ENCODE measurements at regions not wholly inside any gene's neighbourhood (a gene's known extent, or its start where the extent isn't known, plus 50 kb on each side); places are given as distances from the start of the nearest gene placed in this dataset.
"Not testable (repeated sequence)": the region's sequence is repeated elsewhere in the genome, so short reads cannot be mapped to it uniquely, and the experiment has no call there.

DNA sequence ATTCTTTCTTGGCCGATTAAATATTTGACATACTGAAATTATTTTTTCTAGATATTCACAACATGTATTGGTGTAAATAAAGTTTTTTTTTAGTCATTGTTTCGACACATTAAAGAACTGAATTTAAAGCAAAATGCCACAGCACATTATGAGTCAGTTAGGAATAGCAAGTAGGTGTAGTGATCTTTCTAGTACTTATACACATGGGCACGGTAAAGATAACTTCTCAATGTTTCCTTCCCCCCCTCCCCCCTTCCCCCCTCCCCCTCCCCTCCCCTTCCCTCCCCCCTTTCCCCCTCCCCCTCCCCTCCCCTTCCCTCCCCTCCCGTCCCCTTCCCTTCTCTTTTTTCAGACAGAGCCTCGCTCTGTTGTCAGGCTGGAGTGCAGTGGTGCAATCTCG, 1269.9 kb downstream of the ADGRL3 start:
- no peak for DNase-seq
- no peak for TF ChIP-seq GATA1 (IDR thresholded peaks at IDR 0.05; ENCODE audit: low read depth, low read length)
- no peak for TF ChIP-seq POLR2A (IDR thresholded peaks at IDR 0.05; ENCODE audit: low read length)

DNA sequence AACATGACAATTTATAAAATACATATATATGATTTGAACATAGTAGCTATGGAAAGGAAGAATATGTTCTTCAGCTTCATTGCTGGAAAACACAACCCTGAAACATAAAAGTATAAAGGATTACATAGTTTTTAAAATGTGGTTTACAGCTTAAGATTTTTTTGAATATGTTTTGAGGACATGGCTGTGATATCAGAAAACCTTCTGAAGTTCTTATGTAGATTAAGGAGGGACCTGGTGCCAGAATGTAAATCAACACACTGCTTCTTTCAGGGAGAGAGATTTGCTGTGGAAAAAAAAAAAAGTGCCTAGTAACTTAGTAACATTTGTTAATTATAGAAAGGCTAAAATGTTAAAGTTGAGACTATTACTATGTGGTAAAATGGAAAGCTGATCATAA, 1261.8 kb downstream of the ADGRL3 start:
- TF ChIP-seq GATA1 (IDR thresholded peaks at IDR 0.05; ENCODE audit: low read depth, low read length) (no peak), POLR2A (IDR thresholded peaks at IDR 0.05; ENCODE audit: low read length) (no peak)
- no peak for DNase-seq

DNA sequence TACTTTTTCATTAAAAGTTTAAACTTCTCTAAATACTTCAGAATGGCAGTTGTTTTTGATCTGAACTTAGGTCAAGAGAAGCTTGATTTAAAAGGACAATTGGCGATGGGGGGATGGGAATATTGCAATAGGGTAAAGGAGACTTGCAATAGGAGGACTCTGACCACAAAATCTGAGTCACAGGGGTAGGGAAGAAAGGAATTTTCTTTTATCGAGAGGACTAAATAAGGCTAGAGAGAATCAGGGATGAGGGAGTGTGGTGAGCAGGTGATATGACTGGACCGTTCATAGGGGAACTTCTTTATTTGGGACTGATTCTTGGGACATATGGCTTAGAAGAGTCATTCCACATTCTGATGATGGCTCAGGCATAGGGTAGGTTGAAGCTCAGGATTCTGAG, 1260.2 kb downstream of the ADGRL3 start:
- no peak for DNase-seq
- TF ChIP-seq GATA1 (IDR thresholded peaks at IDR 0.05; ENCODE audit: low read depth, low read length): no peak
- TF ChIP-seq POLR2A (IDR thresholded peaks at IDR 0.05; ENCODE audit: low read length): no peak

DNA sequence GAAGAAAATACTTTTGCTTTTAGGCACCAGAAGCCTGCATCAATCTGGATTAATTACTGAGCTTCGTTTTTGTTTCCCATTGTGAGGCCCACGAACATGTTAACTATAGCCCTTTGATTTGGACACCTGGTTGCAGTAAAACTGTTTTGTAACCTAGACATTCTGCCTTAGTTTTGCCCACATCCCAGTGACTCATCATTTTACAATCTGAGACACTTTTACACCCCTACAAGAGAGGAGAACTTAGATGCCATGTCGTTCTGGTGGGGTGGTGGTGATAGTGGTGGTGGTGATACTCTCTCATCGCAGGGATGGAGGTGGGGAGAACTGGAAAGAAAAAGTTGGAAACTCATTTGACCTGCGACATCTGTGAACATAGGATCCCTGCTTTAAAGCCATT, 1257.2 kb downstream of the ADGRL3 start:
- TF ChIP-seq POLR2A (IDR thresholded peaks at IDR 0.05; ENCODE audit: low read length): no peak
- no peak for TF ChIP-seq GATA1 (IDR thresholded peaks at IDR 0.05; ENCODE audit: low read depth, low read length)
- DNase-seq: no peak

DNA sequence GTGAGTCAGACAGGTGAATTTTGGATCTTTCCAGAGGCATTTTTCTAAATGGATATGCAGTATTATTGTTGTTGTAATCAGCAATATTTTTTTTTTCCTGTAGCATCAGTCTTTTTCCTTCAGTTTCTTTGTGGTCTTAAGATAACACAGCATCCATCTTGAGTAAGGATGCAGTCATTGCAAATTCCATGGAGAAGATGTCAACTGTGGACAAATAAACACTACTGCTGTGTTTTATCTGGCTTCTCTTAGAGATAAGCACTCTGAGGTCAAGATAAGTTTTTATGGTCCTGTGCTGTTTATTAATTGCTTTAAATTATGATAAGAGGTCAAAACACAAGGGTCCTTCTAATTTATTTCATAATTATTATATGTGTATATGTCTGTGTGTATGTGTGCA, 1255.7 kb downstream of the ADGRL3 start:
- TF ChIP-seq GATA1 (IDR thresholded peaks at IDR 0.05; ENCODE audit: low read depth, low read length) (no peak), POLR2A (IDR thresholded peaks at IDR 0.05; ENCODE audit: low read length) (no peak)
- DNase-seq: no peak

DNA sequence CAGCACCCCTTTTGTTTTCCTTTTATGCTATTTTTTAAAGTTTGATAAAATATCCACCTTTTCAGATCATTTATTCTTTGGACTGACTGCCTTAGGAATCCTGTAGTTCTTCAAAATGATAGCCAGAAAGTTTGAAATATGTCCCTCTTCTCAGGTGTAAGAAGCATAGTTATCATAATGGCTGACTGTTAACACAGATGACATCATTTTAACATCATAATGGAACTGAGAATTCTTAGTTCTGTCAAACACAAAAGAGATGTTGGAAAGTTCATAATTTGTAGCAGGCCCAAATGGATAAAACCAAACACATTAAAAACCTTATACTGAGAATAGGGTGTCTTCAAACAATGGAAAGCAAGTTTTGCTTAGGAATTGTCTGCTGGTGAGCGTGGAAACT, 1254.4 kb downstream of the ADGRL3 start:
- no peak for DNase-seq
- TF ChIP-seq POLR2A (IDR thresholded peaks at IDR 0.05; ENCODE audit: low read length) (no peak), GATA1 (IDR thresholded peaks at IDR 0.05; ENCODE audit: low read depth, low read length) (no peak)

DNA sequence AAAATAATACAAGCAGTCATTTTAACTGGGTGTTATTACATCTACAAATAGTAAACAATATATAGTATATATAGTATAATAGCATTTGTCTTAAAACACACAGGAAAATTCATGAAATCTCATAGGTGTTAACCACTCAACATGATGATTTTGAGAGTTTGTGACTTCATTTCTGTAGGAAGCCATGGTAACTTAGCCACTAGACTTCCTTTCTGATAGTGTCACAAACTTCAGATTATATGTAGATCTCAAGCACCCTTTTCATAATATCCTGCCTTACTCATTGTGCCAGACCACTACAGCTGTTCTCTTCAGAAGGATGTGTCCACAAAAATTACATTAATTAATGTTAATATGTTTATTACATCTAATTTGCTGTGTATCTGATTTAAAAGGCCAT, 1250.6 kb downstream of the ADGRL3 start:
- DNase-seq: no peak
- TF ChIP-seq POLR2A (IDR thresholded peaks at IDR 0.05; ENCODE audit: low read length): no peak
- TF ChIP-seq GATA1 (IDR thresholded peaks at IDR 0.05; ENCODE audit: low read depth, low read length): no peak

DNA sequence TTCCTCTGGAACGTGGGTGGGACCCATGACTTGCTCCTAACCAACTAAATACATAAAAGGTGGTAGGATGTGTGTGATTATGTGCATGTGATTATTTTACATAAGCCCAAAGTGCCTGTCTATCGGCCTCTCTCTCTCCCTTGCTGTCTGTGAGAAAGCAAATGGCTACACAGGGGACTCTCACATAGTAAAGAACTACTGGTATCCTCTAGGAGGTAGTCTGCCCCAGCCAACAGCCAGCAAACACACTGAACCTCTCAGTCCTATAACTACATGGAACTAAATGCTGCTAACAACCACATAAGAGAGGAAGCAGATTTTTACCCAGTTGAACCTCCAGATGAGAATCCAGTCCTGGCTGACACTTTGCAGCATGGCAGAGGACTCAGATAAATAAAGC, 1249.4 kb downstream of the ADGRL3 start:
- no peak for TF ChIP-seq GATA1 (IDR thresholded peaks at IDR 0.05; ENCODE audit: low read depth, low read length)
- no peak for TF ChIP-seq POLR2A (IDR thresholded peaks at IDR 0.05; ENCODE audit: low read length)
- no peak for DNase-seq

DNA sequence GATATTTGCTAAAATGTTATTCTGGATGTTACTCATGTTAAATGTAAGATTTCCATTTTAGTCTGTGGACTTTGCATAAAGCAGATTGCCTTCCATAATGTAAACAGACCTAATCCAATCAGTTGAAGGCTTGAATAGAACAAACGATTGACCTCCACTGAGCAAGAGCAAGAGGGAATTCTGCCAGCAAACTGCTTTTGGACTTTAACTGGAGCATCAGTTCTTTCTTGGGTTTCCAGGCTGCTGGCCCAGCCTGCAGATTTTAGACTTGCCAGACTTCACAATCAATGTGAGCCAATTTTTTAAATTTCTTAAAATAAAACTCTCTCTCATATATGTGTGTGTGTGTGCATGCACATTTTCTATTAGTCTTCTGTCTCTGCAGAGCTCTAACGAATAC, 1248.8 kb downstream of the ADGRL3 start:
- TF ChIP-seq POLR2A (IDR thresholded peaks at IDR 0.05; ENCODE audit: low read length) (no peak), GATA1 (IDR thresholded peaks at IDR 0.05; ENCODE audit: low read depth, low read length) (no peak)
- DNase-seq: no peak

DNA sequence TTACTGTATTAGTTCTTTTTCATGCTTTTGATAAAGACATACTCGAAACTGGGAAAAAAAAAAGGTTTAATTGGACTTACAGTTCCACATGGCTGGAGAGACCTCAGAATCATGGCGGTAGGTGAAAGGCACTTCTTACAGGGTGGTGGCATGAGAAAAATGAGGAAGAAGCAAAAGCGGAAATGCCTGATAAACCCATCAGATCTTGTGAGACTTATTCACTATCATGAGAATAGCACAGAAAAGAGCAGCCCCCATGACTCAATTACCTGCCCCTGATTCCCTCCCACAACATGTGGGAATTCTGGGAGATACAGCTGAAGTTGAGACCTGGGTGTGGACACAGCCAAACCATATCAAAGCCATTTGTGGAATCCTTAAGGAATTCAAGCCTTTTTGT, 1238.9 kb downstream of the ADGRL3 start:
- DNase-seq: no peak
- TF ChIP-seq GATA1 (IDR thresholded peaks at IDR 0.05; ENCODE audit: low read depth, low read length) (no peak), POLR2A (IDR thresholded peaks at IDR 0.05; ENCODE audit: low read length) (no peak)

DNA sequence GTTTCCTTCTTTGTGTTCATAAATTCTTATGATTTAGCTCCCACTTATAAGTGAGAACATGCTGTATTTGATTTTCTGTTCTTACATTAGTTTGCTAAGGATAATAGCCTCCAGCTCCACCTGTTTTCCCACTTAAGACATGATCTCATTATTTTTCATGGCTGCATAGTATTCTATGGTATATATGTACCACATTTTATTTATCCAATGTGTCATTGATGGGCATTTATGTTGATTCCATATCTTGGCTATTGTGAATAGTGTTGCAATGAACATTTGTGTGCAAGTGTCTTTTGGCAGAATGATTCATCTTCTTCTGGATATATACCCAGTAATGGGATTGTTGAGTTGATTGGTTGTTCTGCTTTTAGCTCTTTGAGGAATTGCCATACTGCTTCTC, 1234.8 kb downstream of the ADGRL3 start:
- no peak for DNase-seq
- no peak for TF ChIP-seq GATA1 (IDR thresholded peaks at IDR 0.05; ENCODE audit: low read depth, low read length)
- no peak for TF ChIP-seq POLR2A (IDR thresholded peaks at IDR 0.05; ENCODE audit: low read length)

DNA sequence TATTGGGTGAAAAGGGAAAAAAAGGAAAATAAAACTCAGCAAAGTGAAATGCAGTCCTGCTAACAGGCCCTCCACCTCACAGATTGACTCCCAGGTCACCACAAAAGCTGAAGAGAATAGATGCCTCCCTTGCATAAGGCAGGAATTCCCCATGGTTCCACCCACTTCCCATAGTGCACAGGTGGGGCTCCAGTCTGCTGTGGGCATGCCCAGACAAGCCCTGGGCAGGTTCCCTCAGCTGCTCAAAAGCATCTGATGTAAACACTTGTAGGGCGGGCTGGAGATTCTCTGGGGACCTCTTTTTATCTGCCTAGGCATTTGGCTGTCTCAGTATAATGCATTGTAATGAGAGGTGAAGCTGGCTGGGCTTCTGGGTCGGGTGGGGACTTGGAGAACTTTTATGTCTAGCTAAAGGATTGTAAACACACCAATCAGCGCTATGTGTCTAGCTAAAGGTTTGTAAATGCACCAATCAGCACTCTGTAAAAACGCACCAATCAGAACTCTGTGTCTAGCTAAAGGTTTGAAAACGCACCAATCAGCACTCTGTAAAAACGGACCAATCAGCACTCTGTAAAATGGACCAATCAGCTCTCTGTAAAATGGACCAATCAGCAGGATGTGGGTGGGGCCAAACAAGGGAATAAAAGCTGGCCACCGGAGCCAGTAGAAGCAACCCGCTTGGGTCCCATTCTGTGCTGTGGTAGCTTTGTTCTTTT, 1231.5 kb downstream of the ADGRL3 start:
- not testable (repeated sequence) for DNase-seq

DNA sequence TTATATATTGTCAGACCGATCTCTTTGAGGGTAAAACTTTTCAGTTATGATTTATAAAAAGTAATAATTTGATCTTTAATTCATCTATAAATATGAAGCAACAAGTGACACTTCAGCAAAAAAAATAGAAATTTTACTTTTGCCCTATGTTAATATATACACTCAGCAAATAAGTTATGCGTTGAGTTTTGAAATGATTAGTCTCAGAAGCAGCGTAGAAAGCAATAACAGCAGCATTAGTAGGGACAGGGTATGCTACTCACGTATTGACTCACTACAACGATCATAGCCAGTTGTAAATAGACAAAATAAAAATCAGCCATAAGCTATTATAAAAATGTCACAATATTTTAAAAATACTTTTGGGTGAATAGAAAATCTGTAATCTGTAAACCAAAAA, 1229.2 kb downstream of the ADGRL3 start:
- no peak for DNase-seq
- TF ChIP-seq POLR2A (IDR thresholded peaks at IDR 0.05; ENCODE audit: low read length): no peak

DNA sequence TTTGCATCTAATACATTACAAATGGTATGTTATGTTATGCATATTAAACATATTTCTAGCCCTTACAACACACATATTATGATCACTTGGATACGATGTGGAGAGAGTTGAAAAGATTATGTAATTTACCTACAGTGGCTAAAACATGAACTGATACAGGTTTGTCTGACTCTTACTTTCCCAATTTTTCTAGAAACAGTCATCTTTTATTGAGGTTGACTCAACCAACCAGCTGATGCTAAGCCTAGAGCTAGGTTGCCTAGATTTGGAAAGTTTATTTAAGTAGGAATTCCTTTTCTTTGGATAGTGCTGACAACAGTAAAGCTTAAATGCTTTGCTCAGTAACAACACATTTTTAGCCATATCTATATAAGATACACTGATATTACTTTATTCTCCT, 1215.1 kb downstream of the ADGRL3 start:
- no peak for DNase-seq
- no peak for TF ChIP-seq GATA1 (IDR thresholded peaks at IDR 0.05; ENCODE audit: low read depth, low read length)
- TF ChIP-seq POLR2A (IDR thresholded peaks at IDR 0.05; ENCODE audit: low read length): no peak

DNA sequence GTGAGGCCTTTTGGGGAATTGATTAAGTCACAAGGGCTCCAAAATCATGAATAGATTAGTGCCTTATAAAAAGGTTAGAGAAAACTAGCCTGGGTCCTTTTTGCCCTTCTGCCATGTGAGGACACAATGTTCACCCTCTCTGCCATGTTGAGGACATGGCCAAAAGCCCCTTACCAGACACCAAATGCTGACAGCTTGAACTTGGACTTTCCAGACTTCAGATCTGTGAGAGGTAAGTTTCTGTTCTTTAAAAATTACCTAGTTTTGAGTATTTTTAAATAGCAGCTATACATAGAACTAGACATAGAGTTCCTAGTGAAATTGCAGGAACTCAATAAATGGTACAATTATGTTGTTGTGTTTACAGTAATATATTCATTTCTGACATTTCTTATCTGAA, 1214.4 kb downstream of the ADGRL3 start:
- TF ChIP-seq POLR2A (IDR thresholded peaks at IDR 0.05; ENCODE audit: low read length): no peak
- no peak for TF ChIP-seq GATA1 (IDR thresholded peaks at IDR 0.05; ENCODE audit: low read depth, low read length)
- no peak for DNase-seq

Measured in erythroblast (primary cell).